ENCODE measurements at regions not wholly inside any gene's neighbourhood (a gene's known extent, or its start where the extent isn't known, plus 50 kb on each side); places are given as distances from the start of the nearest gene placed in this dataset.
A peak's percentile ranks its signal among the peaks of the same experiment; 100 is the strongest.

DNA sequence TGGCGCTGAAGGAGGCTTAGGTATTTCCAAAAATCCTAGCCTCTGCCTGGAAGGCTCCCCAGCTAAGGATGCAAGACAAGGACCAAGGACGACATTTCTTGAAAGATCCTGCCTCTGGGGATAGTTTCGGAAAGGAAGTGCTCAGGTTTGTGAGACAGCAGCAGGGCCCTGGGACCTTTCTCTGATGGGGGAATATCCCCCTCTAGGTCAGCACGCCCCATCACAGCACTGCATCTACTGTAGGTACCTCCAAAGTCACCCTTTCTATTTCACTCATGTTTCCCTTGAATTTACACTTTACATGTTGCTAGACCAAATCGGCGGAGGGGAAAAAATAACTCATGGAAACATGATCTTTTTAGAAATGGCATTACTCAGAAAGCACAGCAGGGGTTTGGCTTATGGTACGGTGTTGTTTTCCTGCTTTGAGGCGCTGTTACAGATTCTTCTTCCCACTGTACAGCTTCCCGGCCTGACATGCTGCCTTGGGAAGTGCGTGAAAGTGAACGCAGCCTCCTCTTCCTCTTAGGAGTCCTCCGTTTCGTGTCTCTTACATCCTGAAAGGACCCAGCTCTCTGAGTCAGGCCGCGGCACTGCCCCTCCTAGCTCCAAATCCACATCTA lies 77.2 kb upstream of the DHRSX start (continued):
- TF ChIP-seq TSHZ1 (tag by site-specific recombination; IDR thresholded peaks at IDR 0.05; ENCODE audit: borderline replicate concordance) (peak; percentile 24; the same call in 1 of the 2 replicates), ZNF18 (tag by site-specific recombination; IDR thresholded peaks at IDR 0.05) (no peak; the same call in 1 of the 2 replicates), ZBTB8A (tag by site-specific recombination; IDR thresholded peaks at IDR 0.05) (no peak), ZNF37A (tag by site-specific recombination; IDR thresholded peaks at IDR 0.05) (no peak), IKZF3 (tag by site-specific recombination; IDR thresholded peaks at IDR 0.05) (peak; percentile 82), ZBTB20 (tag by site-specific recombination; IDR thresholded peaks at IDR 0.05) (peak; percentile 82), GLIS1 (tag by site-specific recombination; IDR thresholded peaks at IDR 0.05) (peak; percentile 11; the same call in 1 of the 2 replicates), SP3 (tag by site-specific recombination; IDR thresholded peaks at IDR 0.05) (no peak), ZNF639 (tag by site-specific recombination; IDR thresholded peaks at IDR 0.05) (peak; percentile 63; the same call in 1 of the 2 replicates), ZNF311 (tag by site-specific recombination; IDR thresholded peaks at IDR 0.05; ENCODE audit: borderline replicate concordance) (no peak), ZNF488 (tag by site-specific recombination; IDR thresholded peaks at IDR 0.05) (no peak), ZFP69B (tag by site-specific recombination; IDR thresholded peaks at IDR 0.05) (0 out of 2 replicates have a peak, but pooled peaks have one; percentile 37), ZNF660 (tag by site-specific recombination; IDR thresholded peaks at IDR 0.05) (0 out of 2 replicates have a peak, but pooled peaks have one; percentile 43), ZBTB21 (tag by site-specific recombination; IDR thresholded peaks at IDR 0.05) (0 out of 2 replicates have a peak, but pooled peaks have one; percentile 39), ZIC2 (tag by site-specific recombination; IDR thresholded peaks at IDR 0.05) (peak; percentile 47), INSM2 (tag by site-specific recombination; IDR thresholded peaks at IDR 0.05) (peak; percentile 35; the same call in 1 of the 2 replicates), ZSCAN23 (tag by site-specific recombination; IDR thresholded peaks at IDR 0.05) (no peak), ZSCAN30 (tag by site-specific recombination; IDR thresholded peaks at IDR 0.05) (no peak), ZNF843 (tag by site-specific recombination; IDR thresholded peaks at IDR 0.05) (peak; percentile 73), ZNF223 (tag by site-specific recombination; IDR thresholded peaks at IDR 0.05) (no peak), ZBTB1 (tag by site-specific recombination; IDR thresholded peaks at IDR 0.05) (no peak)
- TF ChIP-seq, protein P1, sequence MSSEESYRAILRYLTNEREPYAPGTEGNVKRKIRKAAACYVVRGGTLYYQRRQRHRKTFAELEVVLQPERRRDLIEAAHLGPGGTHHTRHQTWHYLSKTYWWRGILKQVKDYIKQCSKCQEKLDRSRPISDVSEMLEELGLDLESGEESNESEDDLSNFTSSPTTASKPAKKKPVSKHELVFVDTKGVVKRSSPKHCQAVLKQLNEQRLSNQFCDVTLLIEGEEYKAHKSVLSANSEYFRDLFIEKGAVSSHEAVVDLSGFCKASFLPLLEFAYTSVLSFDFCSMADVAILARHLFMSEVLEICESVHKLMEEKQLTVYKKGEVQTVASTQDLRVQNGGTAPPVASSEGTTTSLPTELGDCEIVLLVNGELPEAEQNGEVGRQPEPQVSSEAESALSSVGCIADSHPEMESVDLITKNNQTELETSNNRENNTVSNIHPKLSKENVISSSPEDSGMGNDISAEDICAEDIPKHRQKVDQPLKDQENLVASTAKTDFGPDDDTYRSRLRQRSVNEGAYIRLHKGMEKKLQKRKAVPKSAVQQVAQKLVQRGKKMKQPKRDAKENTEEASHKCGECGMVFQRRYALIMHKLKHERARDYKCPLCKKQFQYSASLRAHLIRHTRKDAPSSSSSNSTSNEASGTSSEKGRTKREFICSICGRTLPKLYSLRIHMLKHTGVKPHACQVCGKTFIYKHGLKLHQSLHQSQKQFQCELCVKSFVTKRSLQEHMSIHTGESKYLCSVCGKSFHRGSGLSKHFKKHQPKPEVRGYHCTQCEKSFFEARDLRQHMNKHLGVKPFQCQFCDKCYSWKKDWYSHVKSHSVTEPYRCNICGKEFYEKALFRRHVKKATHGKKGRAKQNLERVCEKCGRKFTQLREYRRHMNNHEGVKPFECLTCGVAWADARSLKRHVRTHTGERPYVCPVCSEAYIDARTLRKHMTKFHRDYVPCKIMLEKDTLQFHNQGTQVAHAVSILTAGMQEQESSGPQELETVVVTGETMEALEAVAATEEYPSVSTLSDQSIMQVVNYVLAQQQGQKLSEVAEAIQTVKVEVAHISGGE (tag by site-specific recombination; conservative IDR thresholded peaks at IDR 0.05; ENCODE audit: low read depth), result no peak
- TF ChIP-seq, protein P2, sequence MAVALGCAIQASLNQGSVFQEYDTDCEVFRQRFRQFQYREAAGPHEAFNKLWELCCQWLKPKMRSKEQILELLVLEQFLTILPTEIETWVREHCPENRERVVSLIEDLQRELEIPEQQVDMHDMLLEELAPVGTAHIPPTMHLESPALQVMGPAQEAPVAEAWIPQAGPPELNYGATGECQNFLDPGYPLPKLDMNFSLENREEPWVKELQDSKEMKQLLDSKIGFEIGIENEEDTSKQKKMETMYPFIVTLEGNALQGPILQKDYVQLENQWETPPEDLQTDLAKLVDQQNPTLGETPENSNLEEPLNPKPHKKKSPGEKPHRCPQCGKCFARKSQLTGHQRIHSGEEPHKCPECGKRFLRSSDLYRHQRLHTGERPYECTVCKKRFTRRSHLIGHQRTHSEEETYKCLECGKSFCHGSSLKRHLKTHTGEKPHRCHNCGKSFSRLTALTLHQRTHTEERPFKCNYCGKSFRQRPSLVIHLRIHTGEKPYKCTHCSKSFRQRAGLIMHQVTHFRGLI (tag by site-specific recombination; IDR thresholded peaks at IDR 0.05), result no peak

All from HEK293 (cell line).